DOHH2 (cell line): ENCODE measurements at regions not wholly inside any gene's neighbourhood (a gene's known extent, or its start where the extent isn't known, plus 50 kb on each side); places are given as distances from the start of the nearest gene placed in this dataset.

ENCODE experiments used
- H3F3A ChIP-seq: fragments of 200-600 bp; sonication (generic), shearing (Covaris generic); 2 replicates; pipeline ENCODE4 v1.6.0; 2016; ENCODE audit warnings: antibody characterized with exemption, mild to moderate bottlenecking; ENCODE audit not compliant: control insufficient read depth, insufficient read depth
- H3K27ac ChIP-seq: fragments of 200-600 bp; sonication (generic); 2 replicates; pipeline ENCODE4 v1.5.1; 2014; ENCODE audit warnings: low read depth, mild to moderate bottlenecking, low read length, moderate library complexity
- H3K27me3 ChIP-seq: fragments of 200-600 bp; sonication (generic); 2 replicates; pipeline ENCODE4 v1.6.1; 2014; ENCODE audit warnings: mild to moderate bottlenecking, low read length, mixed read lengths; ENCODE audit not compliant: control insufficient read depth
- H3K36me3 ChIP-seq: fragments of 200-600 bp; sonication (generic); 2 replicates; pipeline ENCODE4 v1.6.1; 2014; ENCODE audit warnings: mild to moderate bottlenecking, low read length, moderate library complexity, mixed read lengths; ENCODE audit not compliant: control insufficient read depth
- H3K4me1 ChIP-seq: fragments of 200-600 bp; sonication (generic); 2 replicates; pipeline ENCODE4 v1.6.1; 2014; ENCODE audit warnings: mild to moderate bottlenecking, low read length, mixed read lengths; ENCODE audit not compliant: control insufficient read depth
- H3K4me2 ChIP-seq: fragments of 200-600 bp; sonication (generic); 2 replicates; pipeline ENCODE4 v1.6.0; 2014; ENCODE audit warnings: mild to moderate bottlenecking, low read length, moderate library complexity
- H3K4me3 ChIP-seq: fragments of 200-600 bp; sonication (generic); 2 replicates; pipeline ENCODE4 v1.5.1; 2014; ENCODE audit warnings: mild to moderate bottlenecking, low read length, mixed read lengths
- H3K79me2 ChIP-seq: fragments of 200-600 bp; sonication (generic); 2 replicates; pipeline ENCODE4 v1.6.1; 2014; ENCODE audit warnings: mild to moderate bottlenecking, low read length, mixed read lengths; ENCODE audit not compliant: control insufficient read depth
- H3K9me2 ChIP-seq: fragments of 200-600 bp; sonication (generic); replicated peaks from 2 replicates; pipeline ENCODE4 v1.6.1; 2014; ENCODE audit warnings: mild to moderate bottlenecking, low read length, mixed read lengths; ENCODE audit not compliant: control insufficient read depth
- H3K9me3 ChIP-seq: fragments of 200-600 bp; sonication (generic); 2 replicates; pipeline ENCODE4 v1.6.1; 2014; ENCODE audit warnings: antibody characterized with exemption, low read length, mixed read lengths; ENCODE audit not compliant: control insufficient read depth, insufficient read depth
- H4K20me1 ChIP-seq: fragments of 200-600 bp; sonication (generic); 2 replicates; pipeline ENCODE4 v1.6.0; 2014; ENCODE audit warnings: low read depth, mild to moderate bottlenecking, antibody characterized with exemption, low read length, moderate library complexity; ENCODE audit not compliant: control insufficient read depth, insufficient read depth
- EZH2phosphoT487 ChIP-seq: fragments of 200-600 bp; sonication (generic); IDR thresholded peaks from 2 replicates; pipeline ENCODE4 v1.6.1; 2017; ENCODE audit warnings: borderline replicate concordance, mild to moderate bottlenecking, antibody characterized with exemption, low read length, moderate library complexity, mixed read lengths
- TF ChIP-seq, protein P1 (sequence below): fragments of 200-600 bp; sonication (generic); IDR thresholded peaks from one replicate; pipeline ENCODE4 v1.5.1; 2014; ENCODE audit warnings: antibody characterized with exemption, mild to moderate bottlenecking, low read depth, low read length; ENCODE audit not compliant: poor library complexity, severe bottlenecking

- H3K79me2 ChIP-seq = no peaks in the 10 kb centered on the region
- H3K4me1 ChIP-seq = no peaks in the 10 kb centered on the region
- H3K9me2 ChIP-seq = no peaks in the 10 kb centered on the region
- no peak overlapping the region for H3K27ac ChIP-seq
- H3K4me2 ChIP-seq = no peak overlapping the region
- H3K27me3 ChIP-seq = no peaks in the 10 kb centered on the region
- no peak overlapping the region for H3K4me3 ChIP-seq
- no peaks in the 10 kb centered on the region for H3K9me3 ChIP-seq
- no peaks in the 10 kb centered on the region for H3K36me3 ChIP-seq
- H3F3A ChIP-seq = no peaks in the 10 kb centered on the region
- no peaks in the 10 kb centered on the region for H4K20me1 ChIP-seq
- no peak for TF ChIP-seq EZH2phosphoT487
- TF ChIP-seq, protein P1, sequence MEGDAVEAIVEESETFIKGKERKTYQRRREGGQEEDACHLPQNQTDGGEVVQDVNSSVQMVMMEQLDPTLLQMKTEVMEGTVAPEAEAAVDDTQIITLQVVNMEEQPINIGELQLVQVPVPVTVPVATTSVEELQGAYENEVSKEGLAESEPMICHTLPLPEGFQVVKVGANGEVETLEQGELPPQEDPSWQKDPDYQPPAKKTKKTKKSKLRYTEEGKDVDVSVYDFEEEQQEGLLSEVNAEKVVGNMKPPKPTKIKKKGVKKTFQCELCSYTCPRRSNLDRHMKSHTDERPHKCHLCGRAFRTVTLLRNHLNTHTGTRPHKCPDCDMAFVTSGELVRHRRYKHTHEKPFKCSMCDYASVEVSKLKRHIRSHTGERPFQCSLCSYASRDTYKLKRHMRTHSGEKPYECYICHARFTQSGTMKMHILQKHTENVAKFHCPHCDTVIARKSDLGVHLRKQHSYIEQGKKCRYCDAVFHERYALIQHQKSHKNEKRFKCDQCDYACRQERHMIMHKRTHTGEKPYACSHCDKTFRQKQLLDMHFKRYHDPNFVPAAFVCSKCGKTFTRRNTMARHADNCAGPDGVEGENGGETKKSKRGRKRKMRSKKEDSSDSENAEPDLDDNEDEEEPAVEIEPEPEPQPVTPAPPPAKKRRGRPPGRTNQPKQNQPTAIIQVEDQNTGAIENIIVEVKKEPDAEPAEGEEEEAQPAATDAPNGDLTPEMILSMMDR = no peak
Observed at GRCh38 chr6:103215847-103216246, 1643.9 kb downstream of the HACE1 start.

GRCh38 chr6:103210686-103211085 lies 1649.0 kb downstream of the HACE1 start:
- no peaks in the 10 kb centered on the region for H4K20me1 ChIP-seq
- no peaks in the 10 kb centered on the region for H3K27me3 ChIP-seq
- H3K9me2 ChIP-seq = no peaks in the 10 kb centered on the region
- no peak for TF ChIP-seq EZH2phosphoT487
- TF ChIP-seq, protein P1 = no peak
- H3K4me2 ChIP-seq = no peak overlapping the region
- H3K4me3 ChIP-seq = no peak overlapping the region
- H3K27ac ChIP-seq = no peak overlapping the region
- H3K9me3 ChIP-seq = no peaks in the 10 kb centered on the region
- H3K4me1 ChIP-seq = no peaks in the 10 kb centered on the region
- H3F3A ChIP-seq = no peaks in the 10 kb centered on the region
- no peaks in the 10 kb centered on the region for H3K36me3 ChIP-seq
- H3K79me2 ChIP-seq = no peaks in the 10 kb centered on the region

GRCh38 chr6:103198386-103198785 lies 1661.3 kb downstream of the HACE1 start:
- no peak overlapping the region for H3K4me2 ChIP-seq
- no peaks in the 10 kb centered on the region for H3K36me3 ChIP-seq
- no peaks in the 10 kb centered on the region for H4K20me1 ChIP-seq
- no peak overlapping the region for H3K4me3 ChIP-seq
- no peaks in the 10 kb centered on the region for H3F3A ChIP-seq
- no peaks in the 10 kb centered on the region for H3K9me3 ChIP-seq
- peaks cover 4% of the 10 kb centered on the region; the same call in 1 of the 2 replicates for H3K4me1 ChIP-seq
- no peaks in the 10 kb centered on the region for H3K79me2 ChIP-seq
- TF ChIP-seq EZH2phosphoT487 = no peak
- H3K9me2 ChIP-seq = no peaks in the 10 kb centered on the region; the same call in 1 of the 2 replicates
- no peaks in the 10 kb centered on the region for H3K27me3 ChIP-seq
- H3K27ac ChIP-seq = no peak overlapping the region

DNA sequence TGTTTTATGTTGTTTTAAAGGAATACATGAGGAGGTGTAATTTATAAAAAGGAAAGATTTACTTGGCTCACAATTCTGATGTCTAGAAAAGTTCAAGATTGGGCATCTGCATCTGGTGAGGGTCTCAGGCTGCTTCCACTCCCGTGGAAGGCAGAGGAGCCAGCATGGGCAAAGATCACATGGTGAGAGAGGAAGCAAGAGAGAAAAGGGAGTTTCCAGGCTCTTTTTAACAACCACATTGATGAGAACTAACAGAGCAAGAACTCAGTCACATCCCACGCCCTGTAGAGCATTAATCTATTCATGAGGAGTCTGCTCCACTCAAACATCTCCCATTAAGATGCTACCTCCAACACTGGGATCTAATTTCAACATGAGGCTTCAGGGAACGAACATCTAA lies 1666.3 kb downstream of the HACE1 start:
- TF ChIP-seq, protein P1 = no peak
- no peak for TF ChIP-seq EZH2phosphoT487
- Histone ChIP-seq H3K4me1 (peaks cover 4% of the 10 kb centered on the region; the same call in 1 of the 2 replicates), H3K27me3 (no peaks in the 10 kb centered on the region), H3K4me2 (no peak overlapping the region), H3K4me3 (no peak overlapping the region), H3K36me3 (no peaks in the 10 kb centered on the region), H3F3A (no peaks in the 10 kb centered on the region), H3K9me3 (no peaks in the 10 kb centered on the region), H3K79me2 (no peaks in the 10 kb centered on the region), H3K9me2 (no peaks in the 10 kb centered on the region), H4K20me1 (no peaks in the 10 kb centered on the region), H3K27ac (no peak overlapping the region)
